Ovary (tissue), 3 donors: ENCODE measurements at regions not wholly inside any gene's neighbourhood (a gene's known extent, or its start where the extent isn't known, plus 50 kb on each side); places are given as distances from the start of the nearest gene placed in this dataset.

Source experiments
- CTCF ChIP-seq, 3 donors: fragments of 450-650 bp in 2 of 3; fragments of 200-600 bp in 1 of 3; IDR thresholded peaks; one replicate each; pipeline versions ENCODE4 v1.5.1 to v1.8.0; 2016 to 2022; ENCODE audit warnings: antibody characterized with exemption in 3 of 3, mild to moderate bottlenecking in 1 of 3
- POLR2A ChIP-seq: fragments of 450-650 bp; IDR thresholded peaks from one replicate; pipeline ENCODE4 v1.6.1; 2017; ENCODE audit warnings: antibody characterized with exemption, mild to moderate bottlenecking, moderate library complexity
- donor health status: DM: no; HTN: no; CAD: no.

GRCh38 chr19:31946491-31946890 lies 398.9 kb upstream of the ZNF507 start:
- no peak for TF ChIP-seq CTCF (IDR thresholded peaks at IDR 0.05)
- TF ChIP-seq POLR2A: no peak
